IPS-NIHi7 (cell line): ENCODE measurements at regions not wholly inside any gene's neighbourhood (a gene's known extent, or its start where the extent isn't known, plus 50 kb on each side); places are given as distances from the start of the nearest gene placed in this dataset.
"Not testable (repeated sequence)": the region's sequence is repeated elsewhere in the genome, so short reads cannot be mapped to it uniquely, and the experiment has no call there.

ENCODE experiments used
- DNase-seq: peaks from one replicate; pipeline ENCODE4 v3.0.0; 2012; ENCODE audit warnings: mixed read lengths; ENCODE audit errors: extremely low spot score

DNA sequence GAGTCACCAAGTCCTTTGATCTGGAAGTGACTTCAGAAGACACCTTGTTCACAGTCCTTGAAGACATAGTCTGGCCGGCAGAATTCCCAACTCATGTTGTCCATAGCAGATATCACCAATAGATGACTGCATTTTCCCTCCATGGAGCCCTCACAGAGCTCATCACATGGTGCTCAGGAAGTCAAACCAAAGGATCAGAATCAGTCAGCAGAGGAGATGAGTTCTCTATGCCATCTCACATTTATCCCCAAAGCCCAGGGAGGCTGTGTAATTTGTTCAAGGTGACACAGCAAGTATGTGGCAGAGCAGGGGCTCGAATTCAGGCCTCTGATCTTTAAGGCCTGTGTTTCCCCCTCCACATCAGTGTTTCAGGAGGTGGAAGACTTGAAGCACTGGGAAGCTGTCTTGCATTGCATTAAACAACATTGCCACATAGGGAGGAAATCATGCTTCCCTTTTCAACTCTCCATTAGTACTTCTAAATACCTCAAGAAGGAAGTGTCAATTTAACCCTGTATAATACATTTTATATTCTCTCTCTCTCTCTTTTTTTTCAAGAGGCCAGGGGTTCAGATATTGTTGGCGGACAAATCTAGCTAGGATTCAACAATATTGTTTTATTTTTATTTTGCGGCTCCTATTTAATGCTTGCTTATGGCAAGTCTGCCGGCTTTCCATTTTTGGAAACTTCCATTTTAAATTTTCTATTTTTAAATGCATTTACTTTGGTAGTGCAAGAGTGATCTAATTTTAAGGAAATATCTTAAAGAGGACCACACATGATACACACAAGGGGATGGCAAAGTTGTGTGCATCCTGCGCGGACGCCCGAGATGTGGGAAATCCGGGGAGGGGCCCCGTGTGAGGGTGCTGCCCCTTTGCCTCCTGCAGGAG lies 61.9 kb downstream of the NPIPB5 start:
- not testable (repeated sequence) for DNase-seq

DNA sequence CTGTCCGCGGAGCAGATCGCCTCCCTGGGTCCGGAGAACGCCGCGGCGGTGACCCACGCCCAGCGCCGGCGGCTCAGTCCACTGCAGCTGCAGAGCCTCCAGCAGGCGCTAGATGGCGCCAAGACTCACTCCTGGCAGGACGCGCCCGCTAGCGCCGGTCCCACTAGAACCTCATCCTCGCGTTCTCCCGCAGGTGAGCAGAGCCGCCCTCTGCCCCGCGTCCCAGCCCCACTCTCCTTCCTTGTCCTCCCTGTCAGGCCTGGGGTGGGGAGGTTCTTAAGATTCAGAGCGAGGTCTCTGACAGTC lies 62.5 kb downstream of the NPIPB5 start:
- DNase-seq: not testable (repeated sequence)

DNA sequence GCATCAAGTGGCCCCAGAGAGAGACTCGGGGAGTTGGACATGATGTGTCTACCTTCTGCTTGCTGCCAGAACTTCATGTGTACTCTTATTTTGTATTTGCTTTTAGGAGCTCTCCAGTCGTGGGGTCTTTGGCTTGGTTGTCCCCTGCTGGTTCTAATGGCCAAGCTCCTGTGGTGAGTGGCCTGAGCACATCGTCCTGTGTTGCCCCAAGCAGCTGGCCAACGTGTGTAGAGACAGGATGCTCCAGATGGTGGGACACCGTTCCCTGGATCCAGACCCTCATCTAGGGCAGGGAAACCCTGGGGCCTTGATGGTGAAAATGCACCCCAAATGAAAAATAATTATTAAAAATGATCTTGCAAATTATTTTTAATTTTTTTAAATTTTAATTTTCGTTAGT lies 65.8 kb downstream of the NPIPB5 start:
- DNase-seq: not testable (repeated sequence)

DNA sequence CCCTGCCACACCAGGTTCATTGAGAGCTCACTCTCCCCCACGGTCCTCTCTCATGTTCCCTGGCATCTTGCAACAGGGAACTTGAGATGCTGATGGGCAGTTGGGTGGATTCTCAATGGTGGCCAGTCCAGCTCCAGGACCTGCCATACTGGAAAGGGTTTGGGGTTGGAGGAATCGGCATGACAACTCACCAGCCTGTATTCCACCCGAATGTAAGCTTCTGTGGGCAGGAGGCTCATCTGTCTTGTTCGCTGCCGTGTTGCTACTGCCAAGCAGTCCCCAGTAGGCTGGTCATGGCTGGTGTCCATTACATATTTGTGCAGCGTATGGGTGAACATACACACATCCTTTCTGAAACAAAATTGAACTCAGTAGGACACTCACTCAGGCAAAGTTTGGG lies 72.5 kb downstream of the NPIPB5 start:
- not testable (repeated sequence) for DNase-seq

DNA sequence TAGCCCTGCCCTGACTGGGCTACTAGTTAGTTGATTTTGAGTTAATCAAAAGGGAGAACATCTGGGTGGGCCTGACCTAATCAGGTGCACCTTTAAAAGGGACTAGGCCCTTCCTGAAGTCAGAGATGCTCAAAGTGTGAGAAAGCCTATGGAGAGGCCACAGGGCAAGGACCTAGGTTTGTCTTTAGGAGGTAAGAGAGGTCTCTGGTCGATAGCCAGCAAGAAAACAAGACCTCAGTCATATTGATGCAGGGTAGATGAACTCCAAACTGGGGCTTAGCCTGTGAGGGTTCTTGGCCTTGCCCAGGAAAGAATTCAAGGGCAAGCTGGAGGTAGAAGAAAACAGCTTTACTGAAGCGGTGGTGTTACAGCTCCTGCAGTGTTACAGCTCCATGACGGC lies 73.8 kb downstream of the NPIPB5 start:
- not testable (repeated sequence) for DNase-seq

DNA sequence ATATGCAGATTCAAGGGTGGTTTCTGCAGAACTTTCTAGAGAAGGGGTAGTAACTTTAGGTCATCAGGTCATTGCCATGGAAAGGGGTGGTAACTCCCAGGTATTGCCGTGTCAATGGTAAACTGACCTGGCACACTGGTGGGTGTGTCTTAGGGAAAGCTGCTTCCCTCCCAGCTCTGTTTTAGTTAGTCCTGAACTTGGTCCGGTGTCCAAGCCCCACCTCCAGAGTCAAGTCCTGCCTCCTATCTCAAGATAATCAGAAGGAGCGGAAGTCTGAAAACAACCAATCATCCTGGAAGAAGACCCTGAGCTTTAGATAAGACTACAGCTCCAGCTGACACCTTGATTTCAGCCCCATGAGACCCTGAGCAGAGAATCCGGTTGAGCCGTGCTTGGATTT lies 74.2 kb downstream of the NPIPB5 start:
- not testable (repeated sequence) for DNase-seq

DNA sequence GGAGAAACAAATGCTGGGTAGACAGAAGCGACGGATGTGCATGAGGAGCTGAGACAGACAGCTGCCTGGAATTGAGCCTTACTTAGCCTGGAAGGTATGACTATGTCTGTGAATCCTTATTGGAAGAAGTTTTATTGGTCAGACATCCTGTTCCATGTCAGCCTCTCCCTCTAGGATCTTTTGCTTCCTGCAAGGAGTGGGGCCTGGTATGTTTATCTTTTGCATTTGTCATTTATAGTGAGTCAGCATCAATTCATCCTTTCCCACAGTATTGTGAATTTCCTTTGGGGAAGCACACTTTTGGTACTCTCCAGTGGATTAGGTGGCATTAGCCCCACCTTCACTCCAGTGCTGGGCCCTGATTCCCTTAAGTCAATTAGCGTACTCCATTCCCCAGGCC lies 74.7 kb downstream of the NPIPB5 start:
- DNase-seq: not testable (repeated sequence)

DNA sequence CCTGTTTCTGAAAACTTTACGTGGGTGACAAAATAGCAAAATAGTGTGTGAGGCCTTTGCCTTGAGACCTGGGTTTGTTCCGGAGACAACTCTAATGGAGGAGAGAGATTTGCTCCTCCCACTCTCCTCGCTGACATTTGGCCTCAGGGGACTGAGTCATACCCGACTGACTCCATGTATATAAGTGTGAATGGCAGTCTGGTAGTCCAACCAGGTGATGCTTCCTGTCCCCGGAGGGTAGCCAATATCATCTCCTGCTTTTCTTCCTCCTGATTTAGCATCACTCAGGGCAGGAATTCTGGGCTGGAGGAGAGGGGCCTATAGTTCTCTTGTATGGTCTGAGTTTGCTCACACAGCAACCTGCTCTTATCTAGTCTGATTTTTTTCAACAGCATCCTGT lies 76.0 kb downstream of the NPIPB5 start:
- not testable (repeated sequence) for DNase-seq

DNA sequence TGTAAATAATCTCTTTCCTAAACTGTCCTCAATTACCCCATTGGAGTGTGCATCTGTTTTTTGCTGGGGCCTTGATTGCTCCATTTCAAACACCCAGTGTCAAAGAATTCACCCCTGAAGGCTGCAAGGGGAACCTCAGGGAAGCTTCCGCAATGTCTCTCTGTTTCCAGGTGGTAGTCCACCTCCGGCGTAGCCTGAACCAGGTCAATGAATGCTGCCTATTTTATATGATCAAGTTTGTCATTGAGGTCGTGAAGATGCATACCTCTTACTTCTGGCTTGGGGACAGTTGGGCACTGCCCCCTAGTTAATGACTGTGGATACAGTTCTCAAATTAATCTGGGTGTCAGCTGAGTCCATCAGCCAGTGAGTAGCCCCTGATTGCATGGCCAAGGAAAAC lies 79.1 kb downstream of the NPIPB5 start:
- DNase-seq: not testable (repeated sequence)

DNA sequence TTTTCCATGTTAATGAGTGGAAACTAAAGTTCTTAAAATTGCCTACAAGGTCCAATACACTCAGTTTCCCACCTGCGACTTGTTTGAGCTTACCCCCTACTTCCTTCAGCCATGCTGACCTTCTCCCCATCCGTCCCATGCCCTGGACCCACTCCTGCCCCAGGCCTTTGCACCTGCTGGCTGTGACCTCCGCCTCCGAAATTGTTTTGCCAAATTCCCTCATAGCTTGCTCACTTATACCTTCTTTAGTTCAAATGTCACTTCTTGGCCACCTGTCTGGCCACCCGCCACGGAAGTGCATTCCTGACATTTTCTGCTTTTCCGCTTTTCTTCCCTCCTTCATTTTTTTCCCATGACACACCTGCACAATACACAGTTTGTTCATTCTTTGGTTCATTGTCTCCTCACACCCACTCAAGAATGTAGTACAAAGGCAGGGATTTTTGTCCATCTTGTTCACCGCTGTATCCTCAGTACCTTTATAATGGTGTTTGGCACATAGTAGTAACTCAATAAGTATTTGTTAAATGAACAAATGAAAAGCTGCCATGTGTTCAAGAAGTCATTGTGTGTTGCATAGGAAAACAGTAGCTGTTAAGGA lies 85.9 kb downstream of the NPIPB5 start:
- DNase-seq: not testable (repeated sequence)

DNA sequence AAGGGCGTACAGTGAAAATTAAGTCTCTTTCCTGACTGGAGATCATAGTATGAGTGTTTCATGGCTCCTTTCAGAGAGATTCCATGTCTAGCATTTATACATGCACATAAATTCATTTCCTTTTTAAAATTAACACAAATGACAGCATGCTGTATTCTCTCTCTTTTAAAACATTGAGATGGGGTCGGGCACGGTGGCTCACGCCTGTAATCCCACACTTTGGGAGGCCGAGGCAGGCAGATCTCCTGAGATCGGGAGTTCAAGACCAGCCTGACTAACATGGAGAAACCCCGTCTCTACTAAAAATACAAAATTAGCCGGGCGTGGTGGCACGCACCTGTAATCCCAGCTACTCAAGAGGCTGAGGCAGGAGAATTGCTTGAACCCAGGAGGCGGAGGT lies 93.1 kb downstream of the NPIPB5 start:
- not testable (repeated sequence) for DNase-seq

DNA sequence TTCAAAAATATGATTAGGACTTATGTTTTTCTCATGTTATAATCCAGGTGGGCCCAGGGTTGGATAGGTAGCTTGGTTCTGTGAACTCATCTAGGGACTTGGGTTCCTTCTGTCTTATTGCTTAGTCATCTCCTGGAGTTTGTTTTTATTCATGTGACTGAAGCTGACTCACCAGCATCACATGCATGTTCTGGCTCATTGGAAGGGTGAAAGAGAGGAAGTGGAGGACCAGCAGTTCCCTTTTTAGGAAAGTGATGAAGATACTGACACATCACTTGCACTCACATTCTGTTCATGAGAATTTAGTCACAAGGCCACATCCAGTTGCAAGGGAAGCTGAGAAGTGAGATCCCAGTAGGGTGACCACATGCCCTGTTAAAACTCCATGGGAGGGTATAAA lies 95.9 kb downstream of the NPIPB5 start:
- DNase-seq: not testable (repeated sequence)

DNA sequence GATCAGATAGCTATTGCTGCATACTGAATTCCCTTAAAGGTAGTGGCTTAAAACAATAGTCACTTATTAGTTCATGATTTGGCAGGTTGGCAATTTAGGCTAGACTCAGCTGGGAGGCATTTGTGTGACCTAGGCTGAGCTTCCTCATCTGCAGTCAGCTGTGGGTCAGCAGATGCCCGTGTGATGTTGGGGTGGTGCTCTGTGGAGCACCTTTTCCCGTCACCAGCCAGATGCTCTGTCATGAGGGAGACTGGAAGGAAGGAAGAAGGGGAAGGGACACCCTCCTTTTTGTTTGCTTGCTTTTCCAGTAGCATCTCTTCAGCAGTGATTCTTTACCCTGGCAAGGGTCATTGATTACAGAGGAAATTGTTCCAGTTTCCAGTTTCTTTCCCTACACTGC lies 99.1 kb downstream of the NPIPB5 start:
- DNase-seq: not testable (repeated sequence)

DNA sequence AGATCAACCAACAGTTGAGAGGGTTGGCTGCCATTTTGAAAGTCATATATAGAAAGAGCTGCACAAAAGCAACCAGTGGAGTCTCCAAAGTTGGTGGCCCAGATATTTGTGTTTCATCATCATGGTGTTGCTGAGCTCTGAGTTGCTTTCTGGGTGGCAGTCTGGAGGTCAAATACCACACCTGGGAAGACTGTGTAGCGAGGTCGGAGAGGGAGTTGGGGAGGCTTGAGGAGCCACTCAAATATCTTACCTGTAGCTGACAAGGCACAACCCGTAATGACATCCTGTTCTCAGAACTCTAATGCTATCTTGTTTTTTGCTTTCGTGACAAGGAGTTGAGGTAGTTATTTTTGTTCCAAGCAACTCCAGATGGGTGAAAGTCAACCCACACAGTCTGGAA lies 100.4 kb downstream of the NPIPB5 start:
- DNase-seq: not testable (repeated sequence)

DNA sequence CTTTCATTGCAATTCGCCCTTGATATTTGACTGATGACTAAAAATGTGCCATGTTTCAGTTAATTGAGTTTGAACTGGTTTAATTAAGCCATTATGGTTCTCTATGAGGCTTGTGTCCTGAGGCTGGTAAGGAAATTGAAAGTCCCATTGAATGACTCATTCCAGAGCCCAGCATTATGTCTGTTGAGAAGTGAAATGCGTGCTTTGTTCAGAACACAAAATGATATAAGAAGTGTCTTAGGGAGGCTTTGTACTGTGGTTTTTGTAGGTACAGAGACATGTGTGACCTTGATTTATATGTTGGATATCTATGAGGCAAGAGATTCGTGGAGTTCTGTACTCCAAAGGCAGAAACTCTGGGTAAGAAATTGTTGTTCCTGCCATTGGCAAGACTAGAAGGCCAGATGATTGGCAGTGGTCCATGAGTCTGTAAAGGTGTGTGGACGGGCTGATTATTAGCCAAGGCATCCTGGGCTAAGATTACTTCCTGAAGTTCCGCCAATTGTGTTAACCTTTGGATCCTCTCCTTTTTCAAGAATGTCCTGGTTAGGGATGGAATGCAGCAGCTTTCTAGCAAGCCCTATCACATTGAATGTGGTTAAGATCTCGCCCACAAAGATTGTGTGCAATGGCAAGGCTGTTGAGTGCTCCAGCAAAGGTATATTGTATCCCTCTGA lies 103.7 kb downstream of the NPIPB5 start:
- no peak for DNase-seq

DNA sequence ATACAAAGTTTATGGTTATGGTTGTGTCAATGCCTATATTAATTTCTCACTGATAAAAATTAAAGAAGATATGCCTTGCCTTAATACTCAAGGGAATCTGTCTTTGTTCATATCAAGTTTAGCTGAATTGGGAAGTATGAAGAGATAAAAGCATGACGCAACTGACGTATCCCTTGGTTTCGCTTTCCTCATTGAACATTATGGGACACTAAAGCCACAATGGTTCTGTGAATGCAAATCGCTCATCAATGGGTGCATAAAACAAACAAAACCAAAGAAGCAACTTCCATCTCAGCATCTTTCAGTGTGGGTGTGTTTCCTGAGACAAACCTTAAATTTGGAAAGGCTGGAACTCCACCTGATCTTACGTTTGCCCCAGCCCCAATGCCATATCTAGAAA lies 108.2 kb downstream of the NPIPB5 start:
- no peak for DNase-seq

DNA sequence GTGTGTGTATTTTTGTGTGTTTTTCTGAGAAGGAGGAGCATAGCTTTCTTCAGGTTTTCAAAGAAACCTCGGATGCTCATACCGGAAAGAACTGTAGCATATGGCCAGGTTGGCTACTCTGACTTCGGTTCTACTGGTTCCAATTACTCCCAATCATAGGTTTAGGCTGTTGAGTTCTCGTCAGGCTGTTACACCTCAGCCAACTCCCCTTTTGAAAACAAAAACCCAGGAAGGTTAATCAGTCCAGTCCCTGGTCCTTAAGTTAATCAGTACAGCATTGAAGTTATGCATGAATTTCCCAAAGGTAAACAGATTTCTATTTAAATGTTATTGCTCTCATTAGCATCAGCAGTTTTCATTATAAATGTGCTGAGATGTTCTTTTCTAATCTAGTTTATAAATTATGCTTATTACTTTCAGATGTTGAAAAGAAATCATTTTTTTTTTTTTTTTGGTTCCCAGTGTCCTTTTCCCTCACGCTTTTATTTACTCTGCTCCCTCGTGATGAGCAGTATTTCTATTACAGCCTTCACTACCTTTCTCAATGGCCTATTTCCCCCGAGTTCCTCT lies 111.0 kb downstream of the NPIPB5 start:
- DNase-seq: no peak

DNA sequence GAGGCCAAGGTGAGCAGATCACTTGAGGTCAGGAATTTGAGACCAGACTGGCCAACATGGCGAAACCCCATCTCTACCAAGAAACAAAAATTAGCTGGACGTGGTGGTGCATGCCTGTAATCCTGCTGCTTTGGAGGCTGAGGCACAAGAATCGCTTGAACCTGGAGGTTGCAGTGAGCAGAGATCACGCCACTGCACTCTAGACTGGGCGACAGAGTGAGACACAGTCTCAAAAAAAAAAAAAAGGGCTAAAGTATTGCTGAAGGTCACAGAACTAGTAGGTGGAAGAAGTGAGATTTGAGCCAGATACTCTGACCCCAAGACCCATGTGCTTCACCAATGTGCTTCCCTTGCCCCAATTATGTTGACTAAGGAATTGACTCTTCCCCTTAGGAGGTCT lies 112.0 kb downstream of the NPIPB5 start:
- DNase-seq: no peak

DNA sequence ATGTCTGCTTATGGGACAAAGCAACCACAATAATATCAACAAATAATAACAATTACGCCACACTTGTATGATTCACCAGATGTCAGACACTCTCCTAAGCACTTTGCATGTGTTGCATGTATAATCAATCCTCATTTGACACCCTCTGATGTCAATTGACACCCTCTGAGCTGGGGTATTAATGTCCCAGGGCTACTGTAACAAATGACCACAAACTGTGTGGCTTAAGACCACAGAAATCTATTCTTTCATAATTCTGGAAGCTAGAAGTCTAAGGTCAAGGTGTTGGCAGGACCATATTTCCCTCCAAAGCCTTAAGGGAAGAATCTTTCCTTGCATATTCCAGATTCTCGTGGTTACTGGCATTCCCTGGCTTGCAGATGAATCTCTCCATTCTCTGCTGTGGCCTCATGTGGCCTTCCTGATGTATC lies 112.7 kb downstream of the NPIPB5 start:
- DNase-seq: no peak

DNA sequence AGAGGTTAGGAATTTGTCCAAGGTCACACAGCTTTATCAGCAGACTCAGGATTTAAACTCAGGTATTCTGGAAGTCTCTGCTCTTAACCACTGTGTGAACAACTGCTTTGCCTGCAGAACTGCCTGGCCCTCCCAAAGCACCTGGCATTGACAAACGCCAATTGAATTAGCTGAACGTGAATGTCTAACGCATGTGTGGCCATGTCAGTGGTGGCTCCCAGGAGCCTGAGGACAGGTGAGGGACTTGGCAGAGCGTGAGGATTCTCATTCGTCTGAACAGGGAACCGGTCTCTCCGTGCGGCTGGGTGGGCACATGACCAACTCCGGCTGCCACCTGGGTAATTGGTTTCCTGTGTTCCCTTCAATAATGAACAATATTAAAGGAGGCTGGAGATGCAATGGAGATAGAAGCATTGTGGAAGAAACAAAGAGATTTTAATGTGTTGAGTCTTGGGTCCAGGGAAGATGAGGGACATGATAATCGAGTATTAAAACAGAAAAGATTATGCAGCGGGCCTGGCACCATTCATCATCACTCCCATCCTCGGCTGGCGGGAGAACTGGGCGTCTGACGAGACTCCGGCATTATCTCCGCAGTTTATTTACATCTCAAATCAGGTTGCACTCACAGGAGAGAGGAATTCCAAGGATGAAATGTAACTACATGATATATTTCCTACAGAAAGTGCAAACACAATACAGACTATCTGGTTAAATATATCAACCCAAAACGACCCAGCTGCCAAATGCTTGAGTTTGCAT lies 113.5 kb downstream of the NPIPB5 start:
- no peak for DNase-seq

DNA sequence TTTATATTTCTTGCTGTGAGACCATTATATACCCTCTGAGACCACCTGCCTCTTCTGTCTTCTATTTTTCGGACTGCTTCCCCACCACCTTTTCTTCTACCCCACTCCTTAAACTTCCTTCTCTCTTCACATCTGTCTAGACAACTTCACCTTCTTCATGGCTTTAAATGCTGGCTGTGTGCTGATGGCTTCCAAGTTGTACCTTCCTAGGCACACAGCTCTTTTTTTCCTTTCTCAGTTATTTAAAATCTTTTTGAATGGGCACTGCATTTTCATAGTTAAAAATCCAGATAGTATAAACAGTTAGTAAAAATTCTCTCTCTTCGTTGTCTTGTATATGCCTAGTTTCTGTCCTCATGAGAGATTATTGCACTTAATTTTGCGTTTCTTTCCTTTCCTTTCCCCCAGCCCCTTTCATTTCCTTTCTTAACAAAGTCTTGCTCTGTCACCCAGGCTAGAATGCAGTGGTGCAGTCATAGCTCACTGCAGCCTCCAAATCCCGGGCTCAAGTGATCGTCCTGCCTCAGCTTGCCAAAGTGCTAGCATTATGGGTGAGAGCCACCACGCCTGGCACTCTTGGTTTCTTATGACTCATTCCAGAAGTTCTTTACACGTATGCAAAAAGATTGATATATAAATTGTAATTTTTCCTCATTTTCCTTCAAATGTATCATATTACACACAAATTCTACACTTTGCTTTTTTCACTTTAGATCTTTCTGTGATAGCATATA lies 114.3 kb downstream of the NPIPB5 start:
- no peak for DNase-seq
